Endothelial cell of umbilical vein (primary cell): ENCODE measurements at regions not wholly inside any gene's neighbourhood (a gene's known extent, or its start where the extent isn't known, plus 50 kb on each side); places are given as distances from the start of the nearest gene placed in this dataset.

Experiments
- BruUV-seq: library from RNA; stranded (reverse); fragments of 400-500 nt; replicated peaks from 2 replicates; lab custom pipeline; 2021; lab: Mats Ljungman, UMichigan
- CTCF ChIA-PET: fragments of 300-600, 350-600 bp; sonication (Branson Sonifier 250); formaldehyde crosslinking; loops from one replicate; lab custom pipeline; 2021; ENCODE audit warnings: antibody characterized with exemption, inconsistent platforms; lab: Charles Lee
- POLR2A ChIA-PET: fragments of 300-600, 350-600 bp; sonication (Branson Sonifier 250); formaldehyde crosslinking; loops from one replicate; lab custom pipeline; 2021; ENCODE audit warnings: antibody characterized with exemption, inconsistent platforms; lab: Charles Lee
- DNase-seq: peaks from one replicate; pipeline ENCODE4 v3.0.0-alpha.2; 2011; ENCODE audit warnings: low read depth, low spot score
- FAIRE-seq: peaks from 2 replicates; lab custom pipeline; 2011; peaks lifted over from hg19 to GRCh38; lab: Jason Lieb, UNC
- H2AFZ ChIP-seq: 2 replicates; pipeline ENCODE4 v1.6.0; 2012; ENCODE audit warnings: low read depth, low read length, control low read depth, inconsistent platforms
- H3K27ac ChIP-seq: 2 replicates; pipeline ENCODE4 v1.5.1; 2011; ENCODE audit warnings: low read depth, mild to moderate bottlenecking, control low read depth, low read length, moderate library complexity; ENCODE audit not compliant: insufficient read depth
- H3K27me3 ChIP-seq, 2 experiments: 2 replicates each; pipeline versions ENCODE4 v1.6.0 to v1.6.1; 2011; ENCODE audit warnings: low read length in 2 of 2, mixed read lengths in 1 of 2; ENCODE audit not compliant: control insufficient read depth in 2 of 2, insufficient read depth in 2 of 2
- H3K36me3 ChIP-seq, 2 experiments: 2 replicates in 1 of 2; 3 replicates in 1 of 2; pipeline ENCODE4 v1.5.1; 2011; ENCODE audit warnings: low read length in 2 of 2, mild to moderate bottlenecking in 1 of 2, moderate library complexity in 1 of 2; ENCODE audit not compliant: control insufficient read depth in 2 of 2, insufficient read depth in 2 of 2; ENCODE audit errors: extremely low read depth in 1 of 2
- H3K4me1 ChIP-seq: 3 replicates; pipeline ENCODE4 v1.5.1; 2011; ENCODE audit warnings: mild to moderate bottlenecking, low read length; ENCODE audit not compliant: control insufficient read depth, insufficient read depth; ENCODE audit errors: extremely low read depth
- H3K4me2 ChIP-seq: 2 replicates; pipeline ENCODE4 v1.6.1; 2011; ENCODE audit warnings: low read length, control low read depth, mixed read lengths; ENCODE audit not compliant: insufficient read depth
- H3K4me3 ChIP-seq, 3 experiments: fragments of 200-600 bp in 1 of 3; sonication (generic), shearing (Covaris generic) in 1 of 3; replicated peaks in 1 of 3; 2 replicates each; pipeline ENCODE4 v1.5.1; 2011 to 2016; ENCODE audit warnings: control low read depth in 3 of 3, low read length in 3 of 3, mild to moderate bottlenecking in 2 of 3, inconsistent platforms in 1 of 3, low read depth in 1 of 3, moderate library complexity in 1 of 3; ENCODE audit not compliant: insufficient read depth in 1 of 3
- H3K79me2 ChIP-seq: 2 replicates; pipeline ENCODE4 v1.6.0; 2012; ENCODE audit warnings: low read length, inconsistent platforms; ENCODE audit not compliant: control insufficient read depth, insufficient read depth
- H3K9ac ChIP-seq: replicated peaks from 2 replicates; pipeline ENCODE3; 2011; ENCODE audit warnings: low read length, control low read depth; ENCODE audit not compliant: insufficient read depth; ENCODE audit errors: extremely low read depth
- H3K9me1 ChIP-seq: replicated peaks from 3 replicates; pipeline ENCODE4 v1.6.0; 2011; ENCODE audit warnings: mild to moderate bottlenecking, low read length; ENCODE audit not compliant: control insufficient read depth, insufficient read depth; ENCODE audit errors: extremely low read depth
- H3K9me3 ChIP-seq: replicated peaks from 2 replicates; pipeline ENCODE4 v1.5.1; 2012; ENCODE audit warnings: low read length, inconsistent platforms; ENCODE audit not compliant: control insufficient read depth, insufficient read depth
- H4K20me1 ChIP-seq: replicated peaks from 2 replicates; pipeline ENCODE3; 2011; ENCODE audit warnings: mild to moderate bottlenecking, low read length; ENCODE audit not compliant: control insufficient read depth, insufficient read depth; ENCODE audit errors: extremely low read depth
- CTCF ChIP-seq, 2 donors: IDR thresholded peaks; 1 replicate in 1 of 2; 2 replicates in 1 of 2; pipeline ENCODE4 v1.5.1; 2011; ENCODE audit warnings: low read length in 2 of 2, mild to moderate bottlenecking in 2 of 2, moderate library complexity in 2 of 2, control low read depth in 1 of 2, inconsistent platforms in 1 of 2, low read depth in 1 of 2; ENCODE audit not compliant: insufficient read depth in 1 of 2; ENCODE audit errors: extremely low read depth in 1 of 2
- GATA2 ChIP-seq: IDR thresholded peaks from 2 replicates; pipeline ENCODE4 v1.7.0; 2011; ENCODE audit warnings: low read depth, mild to moderate bottlenecking, moderate library complexity, mixed read lengths, low read length; ENCODE audit not compliant: insufficient read length, insufficient read depth
- MAX ChIP-seq: IDR thresholded peaks from 2 replicates; pipeline ENCODE4 v1.6.1; 2011; ENCODE audit not compliant: insufficient read depth, insufficient read length
- POLR2A ChIP-seq: IDR thresholded peaks from 2 replicates; pipeline ENCODE4 v1.6.1; 2012; ENCODE audit warnings: low read depth, mild to moderate bottlenecking, control low read depth, low read length
- dilution Hi-C: fragments of 300-500 bp; cut with MboI; formaldehyde crosslinking; loops from one replicate; pipeline ENCODE4 v1.15.0; 2019; ENCODE audit warnings: low sequenced_read_pairs; ENCODE audit not compliant: extremely low pct_ligation_motif_present
- intact Hi-C: fragments of 100-400 bp; cut with micrococcal nuclease; formaldehyde crosslinking; loops from one replicate; pipeline ENCODE4 v1.10.0; 2022

DNA sequence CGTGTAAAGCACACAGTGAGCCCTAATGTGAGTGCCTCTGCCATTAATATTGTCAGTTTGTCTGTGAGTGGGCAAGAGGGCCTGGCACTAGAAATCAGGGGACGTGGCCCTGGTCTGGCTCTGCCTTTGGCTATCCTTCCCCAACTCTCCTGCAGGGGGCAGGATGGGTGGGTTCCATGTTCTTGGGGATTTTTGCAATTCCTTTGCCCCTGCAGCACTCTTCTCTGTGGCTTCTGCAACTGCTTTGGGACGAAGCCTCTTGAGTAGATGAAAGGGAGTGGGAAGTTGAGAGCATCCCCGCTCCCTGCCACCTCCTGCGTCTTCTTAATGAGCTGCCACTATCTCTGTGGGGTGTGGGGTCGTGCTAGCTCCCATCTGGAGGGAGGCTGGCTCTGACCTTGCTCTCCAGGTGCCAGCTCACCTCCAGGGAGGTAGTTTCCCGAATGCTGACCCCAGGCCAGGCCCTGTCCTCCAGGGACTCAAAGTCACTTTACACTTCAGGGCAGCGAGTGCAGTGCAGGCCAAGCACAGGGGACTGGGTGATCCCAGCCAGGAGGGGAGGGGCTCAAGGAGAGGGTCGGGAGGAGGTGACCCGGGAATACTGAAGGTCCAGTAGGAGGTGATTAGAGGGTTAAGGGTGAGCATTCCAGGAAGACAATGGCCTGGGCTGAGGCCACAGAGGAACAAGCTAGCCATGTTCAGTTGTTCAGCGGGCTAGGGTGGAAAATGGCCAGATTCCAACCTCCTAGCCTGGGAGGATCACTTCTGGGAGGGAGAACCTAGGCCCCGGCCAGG, 121.0 kb upstream of the NLRP1 start:
- peak; percentile 11 for DNase-seq
- intact Hi-C loops = loop anchor here (2.0 kb wide), 2 partner anchors 708 to 718 kb away; no protein-coding TSS in a partner anchor

More for the DNA sequence above, 121.0 kb upstream of the NLRP1 start:
- Histone ChIP-seq H3K79me2 (no peaks in the 10 kb centered on the region), H3K4me1 (no peaks in the 10 kb centered on the region), H3K27ac (no peak overlapping the region), H3K4me3 (no peak overlapping the region), H3K9ac (no peak overlapping the region), H3K27me3 (no peaks in the 10 kb centered on the region), H3K4me2 (no peak overlapping the region), H3K36me3 (no peaks in the 10 kb centered on the region), H3K9me1 (no peaks in the 10 kb centered on the region), H3K9me3 (no peaks in the 10 kb centered on the region), H4K20me1 (no peaks in the 10 kb centered on the region), H2AFZ (no peak overlapping the region)
- TF ChIP-seq MAX (no peak), POLR2A (no peak), CTCF (IDR thresholded peaks at IDR 0.05; ENCODE audit: extremely low read depth in 1 of 2, insufficient read depth in 1 of 2, low read depth in 1 of 2, low read length in 2 of 2) (peak; percentile 53 to 65), GATA2 (no peak)
- dilution Hi-C loops = no loop called here
- no peak for FAIRE-seq
- POLR2A ChIA-PET = no interaction called here
- BruUV-seq = no TSS peak
- CTCF ChIA-PET = interaction anchor here (0.9 to 6.5 kb wide), 23 partner anchors 8 to 731 kb away, joined by 3 to 132 read pairs (median 6); partner anchors contain the start of gene NLRP1
